T-helper 17 cell (primary cell): ENCODE measurements at regions not wholly inside any gene's neighbourhood (a gene's known extent, or its start where the extent isn't known, plus 50 kb on each side); places are given as distances from the start of the nearest gene placed in this dataset.
"Not testable (repeated sequence)": the region's sequence is repeated elsewhere in the genome, so short reads cannot be mapped to it uniquely, and the experiment has no call there.

Experiments
- ATAC-seq: fragments of 150-1000 bp; cut with Tn5 transposase; 2 replicates; pipeline ENCODE4 v1.10.0; 2021; ENCODE audit warnings: mild to moderate bottlenecking, moderate library complexity
- DNase-seq, 3 donors: peaks; one replicate each; pipeline versions ENCODE4 v3.0.0 to v3.0.0-alpha.2; 2020 to 2021
- H3K9me3 ChIP-seq: one replicate; pipeline ENCODE4 v1.7.0; 2013; ENCODE audit warnings: low read length, mild to moderate bottlenecking; ENCODE audit not compliant: control insufficient read depth, poor library complexity, severe bottlenecking
- H3K27ac Mint-ChIP-seq: one replicate; pipeline ENCODE4 v1.8.0; 2022; ENCODE audit warnings: mild to moderate bottlenecking, moderate library complexity, mixed read lengths
- H3K27me3 Mint-ChIP-seq: one replicate; pipeline ENCODE4 v1.8.0; 2022; ENCODE audit warnings: mixed read lengths
- H3K36me3 Mint-ChIP-seq: one replicate; pipeline ENCODE4 v1.8.0; 2022; ENCODE audit warnings: low read depth, mixed read lengths
- H3K4me1 Mint-ChIP-seq: one replicate; pipeline ENCODE4 v1.8.0; 2022; ENCODE audit warnings: mild to moderate bottlenecking, mixed read lengths
- H3K4me3 Mint-ChIP-seq: one replicate; pipeline ENCODE4 v1.8.0; 2022; ENCODE audit warnings: mild to moderate bottlenecking, moderate library complexity, mixed read lengths

- ATAC-seq (no peak), DNase-seq (no peak)
- no peaks in the 10 kb centered on the region for H3K9me3 ChIP-seq
- Mint-ChIP-seq H3K27ac (no peak overlapping the region), H3K4me3 (no peak overlapping the region), H3K36me3 (no peaks in the 10 kb centered on the region), H3K27me3 (no peaks in the 10 kb centered on the region), H3K4me1 (no peaks in the 10 kb centered on the region)
Observed at GRCh38 chr22:48407256-48407955, 1420.3 kb downstream of the BRD1 start.

- Mint-ChIP-seq H3K4me1 (no peaks in the 10 kb centered on the region), H3K4me3 (no peak overlapping the region)
- no peak for ATAC-seq
Observed at GRCh38 chr22:48406161-48406560, 1421.5 kb downstream of the BRD1 start.

DNA sequence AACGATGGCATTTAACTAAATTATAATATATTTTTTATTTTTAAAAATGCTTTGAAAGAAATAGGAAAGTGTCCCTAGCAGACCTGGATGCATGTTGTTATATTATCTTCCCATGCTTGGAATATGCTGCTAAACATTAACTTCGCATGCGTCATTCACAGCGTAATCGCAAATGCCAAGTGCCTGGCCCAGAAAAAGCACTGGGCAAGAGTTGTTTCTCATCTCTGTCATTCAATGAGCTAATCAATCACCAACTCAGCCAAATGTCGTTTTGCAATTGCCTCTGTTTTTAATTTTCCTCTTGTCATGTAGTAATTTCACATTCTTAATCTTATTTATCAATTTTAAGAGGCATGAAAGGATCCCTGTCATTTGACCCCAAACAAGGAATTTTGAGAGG is 1421.9 kb downstream of the BRD1 start:
- DNase-seq (no peak), ATAC-seq (no peak)
- Mint-ChIP-seq H3K4me3 (no peak overlapping the region), H3K27me3 (no peaks in the 10 kb centered on the region), H3K4me1 (no peaks in the 10 kb centered on the region), H3K27ac (no peak overlapping the region), H3K36me3 (no peaks in the 10 kb centered on the region)
- H3K9me3 ChIP-seq: no peaks in the 10 kb centered on the region

More at GRCh38 chr22:48406161-48406560, 1421.5 kb downstream of the BRD1 start:
- no peak for DNase-seq
- H3K36me3 Mint-ChIP-seq: no peaks in the 10 kb centered on the region
- no peak overlapping the region for H3K27ac Mint-ChIP-seq
- H3K9me3 ChIP-seq: no peaks in the 10 kb centered on the region
- H3K27me3 Mint-ChIP-seq: no peaks in the 10 kb centered on the region

- no peaks in the 10 kb centered on the region for H3K36me3 Mint-ChIP-seq
- H3K9me3 ChIP-seq: no peaks in the 10 kb centered on the region
- no peaks in the 10 kb centered on the region for H3K27me3 Mint-ChIP-seq
- H3K4me3 Mint-ChIP-seq: no peak overlapping the region
- H3K4me1 Mint-ChIP-seq: no peaks in the 10 kb centered on the region
- ATAC-seq (no peak), DNase-seq (no peak)
- H3K27ac Mint-ChIP-seq: no peak overlapping the region
Observed at GRCh38 chr22:48404801-48405447, 1422.7 kb downstream of the BRD1 start.

GRCh38 chr22:48403521-48404403 is 1423.9 kb downstream of the BRD1 start:
- H3K9me3 ChIP-seq: no peaks in the 10 kb centered on the region
- DNase-seq (no peak), ATAC-seq (no peak)
- Mint-ChIP-seq H3K27ac (no peak overlapping the region), H3K4me3 (no peak overlapping the region), H3K36me3 (no peaks in the 10 kb centered on the region), H3K4me1 (no peaks in the 10 kb centered on the region), H3K27me3 (peaks cover 3% of the 10 kb centered on the region)

DNA sequence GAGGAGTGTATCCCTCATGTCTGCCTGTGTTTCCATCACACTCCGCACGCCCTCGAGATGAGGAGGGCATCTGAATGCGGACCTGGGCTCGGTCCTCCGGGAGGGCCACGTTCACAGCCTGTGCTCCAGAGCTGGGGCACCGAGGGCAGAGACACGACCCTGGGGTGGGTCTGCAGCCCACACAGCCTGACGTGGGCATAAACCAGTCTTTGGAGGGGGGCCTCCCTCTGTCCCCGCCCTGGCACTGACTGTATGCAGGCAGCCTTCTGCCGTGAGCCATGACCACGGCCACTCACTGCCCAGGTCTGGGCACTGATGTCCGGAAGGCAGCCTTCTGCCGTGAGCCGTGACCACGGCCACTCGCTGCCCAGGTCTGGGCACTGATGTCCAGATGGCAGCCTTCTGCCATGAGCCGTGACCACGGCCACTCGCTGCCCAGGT is 1425.1 kb downstream of the BRD1 start:
- H3K27me3 Mint-ChIP-seq: peaks cover 8% of the 10 kb centered on the region
- no peak for ATAC-seq
- H3K4me3 Mint-ChIP-seq: no peak overlapping the region
- H3K36me3 Mint-ChIP-seq: no peaks in the 10 kb centered on the region
- H3K9me3 ChIP-seq: no peaks in the 10 kb centered on the region
- DNase-seq: no peak
- H3K27ac Mint-ChIP-seq: no peak overlapping the region
- H3K4me1 Mint-ChIP-seq: no peaks in the 10 kb centered on the region

GRCh38 chr22:48401523-48401922 is 1426.2 kb downstream of the BRD1 start:
- H3K27ac Mint-ChIP-seq, ATAC-seq, DNase-seq, H3K9me3 ChIP-seq, H3K4me3 Mint-ChIP-seq, H3K4me1 Mint-ChIP-seq, H3K27me3 Mint-ChIP-seq, H3K36me3 Mint-ChIP-seq: not testable (repeated sequence)

DNA sequence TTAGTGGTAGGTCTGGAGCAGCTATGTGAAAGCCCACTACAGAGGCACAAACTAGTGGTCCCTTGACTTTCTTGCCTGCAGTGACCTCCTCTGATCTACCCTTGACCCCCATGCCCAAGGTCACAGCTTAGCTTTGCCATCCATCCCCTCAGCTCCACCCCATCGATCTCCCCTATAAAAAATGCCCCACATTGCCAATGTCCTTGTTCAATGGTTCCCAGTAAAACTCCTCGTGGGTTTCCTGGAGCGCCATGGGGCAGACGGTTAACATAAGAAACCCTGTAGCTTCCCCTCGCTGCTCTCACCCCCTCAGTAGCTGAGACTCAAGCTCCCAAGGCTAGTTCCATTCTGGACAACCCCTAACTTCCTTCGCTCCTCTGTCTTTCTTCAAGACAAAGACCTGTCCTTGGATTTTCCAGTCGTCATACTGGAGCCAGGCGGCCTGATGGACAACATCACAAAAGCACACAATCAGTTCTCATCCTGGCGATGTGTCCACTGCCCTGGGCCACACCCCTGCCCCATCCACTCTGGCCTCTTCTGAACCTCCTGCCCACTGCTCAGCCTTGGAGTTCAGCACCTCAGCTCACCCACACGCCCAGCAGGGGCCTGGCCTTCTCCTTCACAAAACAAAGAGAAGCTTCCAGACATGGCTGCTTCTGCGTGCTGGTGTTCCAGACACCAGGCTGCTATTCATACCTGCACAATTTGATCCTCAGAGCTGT is 1429.3 kb downstream of the BRD1 start:
- Mint-ChIP-seq H3K4me3 (no peak overlapping the region), H3K27me3 (peaks cover 8% of the 10 kb centered on the region), H3K4me1 (no peaks in the 10 kb centered on the region), H3K36me3 (no peaks in the 10 kb centered on the region), H3K27ac (no peak overlapping the region)
- H3K9me3 ChIP-seq: no peaks in the 10 kb centered on the region
- ATAC-seq (no peak), DNase-seq (no peak)

- no peak for ATAC-seq
- no peak overlapping the region for H3K4me3 Mint-ChIP-seq
- no peaks in the 10 kb centered on the region for H3K9me3 ChIP-seq
- H3K27me3 Mint-ChIP-seq: peaks cover 8% of the 10 kb centered on the region
- no peak overlapping the region for H3K27ac Mint-ChIP-seq
- H3K4me1 Mint-ChIP-seq: no peaks in the 10 kb centered on the region
- DNase-seq: no peak
- no peaks in the 10 kb centered on the region for H3K36me3 Mint-ChIP-seq
Observed at GRCh38 chr22:48397531-48398180, 1430.0 kb downstream of the BRD1 start.

DNA sequence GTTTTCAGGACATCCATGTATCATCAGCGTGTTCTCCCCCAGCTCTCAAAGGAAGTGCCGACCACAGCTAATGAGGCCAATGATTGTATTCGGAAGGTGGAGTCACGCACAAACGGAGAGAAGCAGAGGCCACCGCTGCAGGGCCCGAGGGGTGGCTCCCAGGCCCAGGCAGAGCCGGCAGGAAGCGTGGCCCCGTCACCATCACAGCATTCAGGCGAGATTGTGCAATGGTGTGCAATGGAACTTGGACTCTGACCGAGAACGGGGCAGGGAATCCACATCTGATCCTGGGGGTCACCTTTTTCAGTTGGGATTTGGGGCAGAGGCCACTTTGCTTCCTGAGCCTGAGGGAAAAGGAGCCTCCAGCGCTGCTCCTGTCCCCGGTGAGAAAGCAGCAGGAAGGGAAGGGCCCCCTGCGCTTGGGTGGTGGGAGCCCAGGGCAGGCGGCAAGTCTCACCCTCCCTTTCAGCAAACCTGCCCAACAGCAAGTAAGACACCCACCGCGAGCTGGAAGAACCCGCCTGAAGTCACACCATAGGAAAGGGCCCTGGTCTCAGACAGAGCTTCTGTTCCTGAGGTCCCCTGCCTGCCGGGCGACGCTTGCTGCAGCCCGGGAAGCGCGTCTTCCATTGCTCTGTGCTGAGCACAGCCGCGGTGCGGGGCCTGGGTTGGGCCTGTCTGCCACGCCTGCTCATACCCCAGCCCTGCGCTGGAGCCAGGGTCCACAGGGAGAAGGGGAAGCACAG is 1430.7 kb downstream of the BRD1 start:
- no peaks in the 10 kb centered on the region for H3K4me1 Mint-ChIP-seq
- H3K27ac Mint-ChIP-seq: no peak overlapping the region
- DNase-seq: no peak
- H3K36me3 Mint-ChIP-seq: no peaks in the 10 kb centered on the region
- H3K27me3 Mint-ChIP-seq: peaks cover 8% of the 10 kb centered on the region
- ATAC-seq: no peak
- no peak overlapping the region for H3K4me3 Mint-ChIP-seq
- no peaks in the 10 kb centered on the region for H3K9me3 ChIP-seq

DNA sequence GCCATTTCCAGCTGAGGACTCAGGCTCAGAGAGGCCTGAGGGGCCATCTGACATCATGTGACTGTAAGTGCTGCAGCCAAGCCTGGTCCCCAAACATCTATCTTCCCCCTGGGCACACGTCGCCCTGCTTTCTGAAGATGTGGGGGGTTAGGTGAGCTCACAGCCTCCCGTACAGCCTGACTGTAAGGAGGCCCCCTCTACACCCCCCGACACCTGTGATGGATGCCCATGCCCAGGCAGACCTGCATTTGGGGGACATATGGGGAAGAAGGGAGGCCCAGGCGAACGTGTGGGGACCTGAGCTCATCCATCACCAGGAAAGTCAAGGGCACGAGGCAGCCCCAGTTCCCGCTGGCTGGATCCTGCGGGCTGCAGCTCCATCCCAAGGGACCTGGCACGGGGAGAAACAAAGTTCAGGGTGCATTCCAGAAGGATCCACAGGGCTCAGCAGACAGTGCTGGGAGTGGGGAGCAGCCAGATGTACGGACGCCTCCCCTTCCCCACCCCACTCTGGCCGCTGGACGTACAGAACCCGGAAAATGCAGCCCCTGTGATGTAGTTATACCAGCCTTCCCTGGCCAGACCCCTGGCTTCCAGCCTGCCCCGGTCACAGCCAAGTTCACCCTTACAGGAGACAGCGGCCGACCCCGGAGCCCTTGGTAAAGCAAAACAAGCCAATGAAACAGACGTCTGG is 1431.4 kb downstream of the BRD1 start:
- Mint-ChIP-seq H3K27ac (no peak overlapping the region), H3K36me3 (no peaks in the 10 kb centered on the region), H3K27me3 (peaks cover 8% of the 10 kb centered on the region), H3K4me3 (no peak overlapping the region), H3K4me1 (no peaks in the 10 kb centered on the region)
- ATAC-seq (no peak), DNase-seq (no peak)
- H3K9me3 ChIP-seq: no peaks in the 10 kb centered on the region

DNA sequence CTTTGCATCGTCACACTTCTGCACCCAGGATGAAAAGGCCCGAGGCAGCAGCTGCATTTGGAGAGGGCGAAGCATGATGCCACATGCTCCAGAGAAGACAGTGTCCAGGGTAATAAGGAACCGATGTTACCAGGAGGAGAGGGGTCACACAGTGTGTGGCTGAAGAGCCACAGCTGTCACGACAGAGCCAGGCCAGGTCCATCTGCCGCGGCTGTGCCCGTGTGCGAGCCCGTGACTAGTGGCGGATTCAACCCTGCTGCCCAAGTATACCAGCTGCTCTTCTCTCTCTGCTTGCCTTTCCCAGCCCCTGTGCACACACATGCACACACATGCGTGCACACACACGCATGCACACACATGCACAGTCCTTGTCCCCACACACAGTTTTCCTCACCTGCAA is 1432.5 kb downstream of the BRD1 start:
- no peaks in the 10 kb centered on the region for H3K4me1 Mint-ChIP-seq
- DNase-seq (no peak), ATAC-seq (no peak)
- no peak overlapping the region for H3K4me3 Mint-ChIP-seq
- H3K27ac Mint-ChIP-seq: no peak overlapping the region
- no peaks in the 10 kb centered on the region for H3K9me3 ChIP-seq
- H3K27me3 Mint-ChIP-seq: peaks cover 8% of the 10 kb centered on the region
- no peaks in the 10 kb centered on the region for H3K36me3 Mint-ChIP-seq
